A673 (cell line): ENCODE measurements at regions not wholly inside any gene's neighbourhood (a gene's known extent, or its start where the extent isn't known, plus 50 kb on each side); places are given as distances from the start of the nearest gene placed in this dataset.

ENCODE experiments used
- BruUV-seq: library from RNA; stranded (reverse); fragments of 400-500 nt; replicated peaks from 2 replicates; lab custom pipeline; 2021; lab: Mats Ljungman, UMichigan
- CTCF ChIA-PET: fragments of 300-600 bp; sonication (Branson Sonifier 250); formaldehyde crosslinking; loops from one replicate; lab custom pipeline; 2022; ENCODE audit warnings: antibody characterized with exemption; lab: Charles Lee
- POLR2A ChIA-PET: fragments of 300-600 bp; sonication (Branson Sonifier 250); formaldehyde crosslinking; loops from one replicate; lab custom pipeline; 2022; ENCODE audit warnings: antibody characterized with exemption; ENCODE audit not compliant: low non-redundant PET; lab: Charles Lee
- DNase-seq: peaks from one replicate; pipeline ENCODE4 v3.0.0-alpha.2; 2015; ENCODE audit warnings: low spot score
- H3K27ac ChIP-seq: fragments of 200-600 bp; sonication (generic); 2 replicates; pipeline ENCODE4 v1.5.1; 2016; ENCODE audit warnings: mixed run types, low read depth, mild to moderate bottlenecking, mixed read lengths, antibody characterized with exemption, low read length; ENCODE audit not compliant: poor library complexity, severe bottlenecking
- H3K27me3 ChIP-seq: fragments of 200-600 bp; sonication (generic); replicated peaks from 2 replicates; pipeline ENCODE4 v1.6.1; 2017; ENCODE audit warnings: mixed run types, low read depth, mild to moderate bottlenecking, mixed read lengths, antibody characterized with exemption, low read length; ENCODE audit not compliant: insufficient read depth, poor library complexity
- H3K36me3 ChIP-seq: fragments of 200-600 bp; sonication (generic); 2 replicates; pipeline ENCODE4 v1.6.1; 2016; ENCODE audit warnings: mixed run types, mild to moderate bottlenecking, mixed read lengths, antibody characterized with exemption, low read length; ENCODE audit not compliant: insufficient read depth, poor library complexity, severe bottlenecking
- H3K4me1 ChIP-seq: fragments of 200-600 bp; sonication (generic); 2 replicates; pipeline ENCODE4 v1.6.1; 2017; ENCODE audit warnings: mixed run types, mild to moderate bottlenecking, mixed read lengths, antibody characterized with exemption, low read length; ENCODE audit not compliant: insufficient read depth, poor library complexity, severe bottlenecking
- H3K4me3 ChIP-seq: fragments of 200-600 bp; sonication (generic); 2 replicates; pipeline ENCODE4 v1.5.1; 2016; ENCODE audit warnings: low read depth, mixed run types, mild to moderate bottlenecking, mixed read lengths, low read length; ENCODE audit not compliant: poor library complexity, severe bottlenecking
- H3K9me3 ChIP-seq: fragments of 200-600 bp; sonication (generic); 2 replicates; pipeline ENCODE4 v1.6.1; 2016; ENCODE audit warnings: mixed run types, low read depth, mild to moderate bottlenecking, mixed read lengths, antibody characterized with exemption, low read length; ENCODE audit not compliant: poor library complexity, severe bottlenecking
- EZH2 ChIP-seq: fragments of 200-600 bp; sonication (generic); IDR thresholded peaks from 2 replicates; pipeline ENCODE4 v1.6.1; 2017; ENCODE audit warnings: borderline replicate concordance, low read depth, mild to moderate bottlenecking, mixed read lengths, antibody characterized with exemption, low read length; ENCODE audit not compliant: poor library complexity, severe bottlenecking
- intact Hi-C: fragments of 100-400 bp; cut with micrococcal nuclease; formaldehyde crosslinking; loops from one replicate; pipeline ENCODE4 v1.10.0; 2022; ENCODE audit not compliant: unreplicated experiment
- TF ChIP-seq, protein P1 (sequence below): fragments of 300-800, 200-600 bp; sonication (generic); conservative IDR thresholded peaks from 2 replicates; pipeline ENCODE4 v1.5.1; 2017; ENCODE audit warnings: low read depth, mild to moderate bottlenecking, antibody characterized with exemption, low read length, moderate library complexity, mixed read lengths

DNA sequence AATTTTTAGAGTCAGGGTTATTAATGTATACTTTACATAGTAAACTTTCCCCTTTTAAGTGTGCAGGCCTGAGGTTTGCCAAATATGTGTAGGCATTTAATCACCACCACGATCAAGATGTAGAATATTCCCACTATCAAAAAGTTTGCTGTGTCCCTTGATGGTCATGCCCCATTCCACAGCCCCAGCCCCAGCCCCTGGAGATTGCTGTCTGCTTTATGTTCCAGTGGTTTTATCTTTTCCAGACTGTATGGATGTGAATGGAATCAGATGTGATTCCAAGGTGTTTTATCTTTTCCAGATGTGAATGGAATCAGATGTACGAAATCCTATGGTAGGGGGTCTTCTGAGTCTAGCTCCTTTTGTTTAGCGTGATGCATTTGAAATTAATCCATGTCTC lies 93.1 kb upstream of the B3GAT1 start:
- no peak overlapping the region for H3K4me3 ChIP-seq
- H3K36me3 ChIP-seq = no peaks in the 10 kb centered on the region
- no peak overlapping the region for H3K27ac ChIP-seq
- ChIA-PET POLR2A (no interaction called here), CTCF (no interaction called here)
- BruUV-seq = no TSS peak
- intact Hi-C loops = no loop called here
- H3K4me1 ChIP-seq = no peaks in the 10 kb centered on the region
- no peaks in the 10 kb centered on the region for H3K27me3 ChIP-seq
- no peak for DNase-seq
- no peaks in the 10 kb centered on the region for H3K9me3 ChIP-seq
- TF ChIP-seq EZH2 = no peak
- TF ChIP-seq, protein P1, sequence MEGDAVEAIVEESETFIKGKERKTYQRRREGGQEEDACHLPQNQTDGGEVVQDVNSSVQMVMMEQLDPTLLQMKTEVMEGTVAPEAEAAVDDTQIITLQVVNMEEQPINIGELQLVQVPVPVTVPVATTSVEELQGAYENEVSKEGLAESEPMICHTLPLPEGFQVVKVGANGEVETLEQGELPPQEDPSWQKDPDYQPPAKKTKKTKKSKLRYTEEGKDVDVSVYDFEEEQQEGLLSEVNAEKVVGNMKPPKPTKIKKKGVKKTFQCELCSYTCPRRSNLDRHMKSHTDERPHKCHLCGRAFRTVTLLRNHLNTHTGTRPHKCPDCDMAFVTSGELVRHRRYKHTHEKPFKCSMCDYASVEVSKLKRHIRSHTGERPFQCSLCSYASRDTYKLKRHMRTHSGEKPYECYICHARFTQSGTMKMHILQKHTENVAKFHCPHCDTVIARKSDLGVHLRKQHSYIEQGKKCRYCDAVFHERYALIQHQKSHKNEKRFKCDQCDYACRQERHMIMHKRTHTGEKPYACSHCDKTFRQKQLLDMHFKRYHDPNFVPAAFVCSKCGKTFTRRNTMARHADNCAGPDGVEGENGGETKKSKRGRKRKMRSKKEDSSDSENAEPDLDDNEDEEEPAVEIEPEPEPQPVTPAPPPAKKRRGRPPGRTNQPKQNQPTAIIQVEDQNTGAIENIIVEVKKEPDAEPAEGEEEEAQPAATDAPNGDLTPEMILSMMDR = no peak

DNA sequence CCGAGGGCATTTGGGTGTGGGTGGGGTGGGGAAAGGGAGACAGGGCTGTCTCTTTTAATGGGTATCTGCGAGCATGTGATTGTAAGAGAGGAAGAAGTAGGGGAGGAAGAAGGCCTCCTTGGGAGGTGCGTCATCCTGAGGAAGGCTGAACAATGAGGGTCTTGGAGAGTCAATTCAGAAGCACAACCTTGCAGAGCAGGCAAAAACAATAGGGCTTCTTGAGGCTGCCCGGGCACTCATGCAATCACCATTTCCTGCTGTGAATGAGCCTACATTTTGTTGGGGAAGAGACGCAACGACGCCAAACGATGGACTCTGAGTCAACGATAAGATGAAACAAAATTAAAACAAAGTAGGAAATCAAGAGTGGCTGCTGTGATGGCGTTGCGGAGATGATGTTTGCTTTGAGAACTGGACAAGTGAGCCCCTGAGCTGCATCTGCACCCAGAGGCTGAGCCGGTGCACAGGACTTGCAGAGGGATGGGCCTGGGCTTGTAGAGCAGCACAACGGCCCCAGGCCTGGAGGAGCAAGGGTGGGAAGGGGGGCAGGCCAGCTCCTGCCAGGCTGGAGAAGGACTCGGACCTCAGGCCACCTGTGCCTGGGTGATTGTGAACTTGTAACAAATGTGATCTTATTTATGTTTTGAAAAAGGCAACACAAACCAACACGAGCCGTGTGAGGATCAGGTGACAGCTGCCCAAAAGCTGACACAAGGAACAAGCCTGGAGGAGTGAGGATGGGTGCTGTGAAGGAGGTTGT lies 92.3 kb upstream of the B3GAT1 start:
- BruUV-seq = no TSS peak
- TF ChIP-seq, protein P1 = no peak
- TF ChIP-seq EZH2 = no peak
- Histone ChIP-seq H3K27ac (no peak overlapping the region), H3K4me3 (no peak overlapping the region), H3K4me1 (no peaks in the 10 kb centered on the region), H3K27me3 (no peaks in the 10 kb centered on the region), H3K36me3 (no peaks in the 10 kb centered on the region), H3K9me3 (no peaks in the 10 kb centered on the region)
- ChIA-PET CTCF (no interaction called here), POLR2A (no interaction called here)
- no peak for DNase-seq
- intact Hi-C loops = no loop called here

DNA sequence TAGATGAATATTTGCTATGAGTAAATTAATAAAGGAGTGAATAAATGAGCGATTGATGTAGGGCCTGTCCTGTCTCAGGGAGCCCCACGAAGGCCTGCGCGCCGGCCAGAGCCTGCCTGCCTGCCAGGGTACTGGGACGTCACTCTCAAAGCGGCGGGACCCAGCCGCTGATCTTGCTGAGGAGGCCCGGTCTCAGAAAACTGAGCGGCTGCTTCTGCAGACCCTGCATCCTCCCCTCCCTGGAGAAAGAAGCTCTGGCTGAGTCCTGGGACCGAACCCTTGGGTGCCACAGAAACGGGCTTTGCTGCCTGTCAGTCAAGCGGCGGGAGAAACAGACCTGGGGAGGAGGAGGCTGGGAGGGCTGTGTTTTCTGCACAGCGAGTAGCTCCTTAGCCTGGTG lies 91.6 kb upstream of the B3GAT1 start:
- no peak for TF ChIP-seq EZH2
- TF ChIP-seq, protein P1 = no peak
- Histone ChIP-seq H3K9me3 (no peaks in the 10 kb centered on the region), H3K4me1 (no peaks in the 10 kb centered on the region), H3K27ac (no peak overlapping the region), H3K27me3 (no peaks in the 10 kb centered on the region), H3K4me3 (no peak overlapping the region), H3K36me3 (no peaks in the 10 kb centered on the region)
- BruUV-seq = no TSS peak
- DNase-seq = no peak
- intact Hi-C loops = no loop called here
- POLR2A ChIA-PET = no interaction called here
- CTCF ChIA-PET = no interaction called here
